HCT116 (cell line): ENCODE measurements at regions not wholly inside any gene's neighbourhood (a gene's known extent, or its start where the extent isn't known, plus 50 kb on each side); places are given as distances from the start of the nearest gene placed in this dataset.
A peak's percentile ranks its signal among the peaks of the same experiment; 100 is the strongest.
"Not testable (repeated sequence)": the region's sequence is repeated elsewhere in the genome, so short reads cannot be mapped to it uniquely, and the experiment has no call there.

Experiments used
- ATAC-seq: fragments of 200-7000 bp; cut with Tn5 transposase; 2 replicates; pipeline ENCODE4 v1.9.1; 2020; ENCODE audit warnings: mild to moderate bottlenecking, moderate library complexity
- BruUV-seq: library from RNA; stranded (reverse); fragments of 400-500 nt; replicated peaks from 2 replicates; lab custom pipeline; 2021; lab: Mats Ljungman, UMichigan
- CTCF ChIA-PET: fragments of 300-600 bp; sonication (Branson Sonifier 250); formaldehyde crosslinking; loops from one replicate; lab custom pipeline; 2021; ENCODE audit warnings: antibody characterized with exemption; lab: Charles Lee
- POLR2A ChIA-PET: fragments of 300-600, 350-600 bp; sonication (Branson Sonifier 250); formaldehyde crosslinking; loops from one replicate; lab custom pipeline; 2021; ENCODE audit warnings: antibody characterized with exemption; lab: Charles Lee
- RAD21 ChIA-PET, 2 experiments: fragments of 300-600 bp; sonication (Branson Sonifier 250); formaldehyde crosslinking; loops; one replicate each; lab custom pipeline; 2023; ENCODE audit warnings: low total read pairs in 2 of 2; ENCODE audit not compliant: uncharacterized antibody in 2 of 2, unreplicated experiment in 2 of 2, low non-redundant PET in 1 of 2; lab: Charles Lee
- DNase-seq: peaks from one replicate; pipeline ENCODE4 v3.0.0-alpha.2; 2010; ENCODE audit warnings: low read depth, low spot score
- H2AFZ ChIP-seq: fragments of 200-600 bp; shearing (Covaris generic), sonication (generic); 2 replicates; pipeline ENCODE4 v1.6.1; 2017; ENCODE audit warnings: low read depth, mixed run types, mixed read lengths, antibody characterized with exemption, low read length; ENCODE audit not compliant: poor library complexity, severe bottlenecking
- H3K27ac ChIP-seq: 2 replicates; pipeline ENCODE4 v1.5.1; 2012; ENCODE audit warnings: low read depth, low read length
- H3K27me3 ChIP-seq: fragments of 200-600 bp; sonication (generic); 2 replicates; pipeline ENCODE4 v1.6.1; 2016; ENCODE audit warnings: mixed run types, low read length, mixed read lengths; ENCODE audit not compliant: insufficient read depth
- H3K36me3 ChIP-seq, 2 experiments: fragments of 200-500 bp in 1 of 2; fragments of 200-600 bp in 1 of 2; sonication (Bioruptor generic) in 1 of 2; sonication (generic) in 1 of 2; 2 replicates each; pipeline versions ENCODE4 v1.5.1 to v1.6.1; 2014 to 2016; ENCODE audit warnings: low read length in 2 of 2, inconsistent platforms in 1 of 2, mixed read lengths in 1 of 2, mixed run types in 1 of 2; ENCODE audit not compliant: insufficient read depth in 2 of 2, control insufficient read depth in 1 of 2
- H3K4me1 ChIP-seq, 2 experiments: fragments of 200-600 bp in 1 of 2; sonication (generic) in 1 of 2; 2 replicates each; pipeline versions ENCODE4 v1.5.1 to v1.6.1; 2012 to 2017; ENCODE audit warnings: low read length in 2 of 2, inconsistent platforms in 1 of 2, mild to moderate bottlenecking in 1 of 2, mixed read lengths in 1 of 2, mixed run types in 1 of 2, moderate library complexity in 1 of 2; ENCODE audit not compliant: insufficient read depth in 2 of 2, control insufficient read depth in 1 of 2
- H3K4me2 ChIP-seq: fragments of 200-600 bp; sonication (generic); 2 replicates; pipeline ENCODE4 v1.6.1; 2017; ENCODE audit warnings: mixed run types, low read length, mixed read lengths
- H3K4me3 ChIP-seq, 2 experiments: fragments of 200-600 bp in 1 of 2; sonication (generic) in 1 of 2; replicated peaks in 1 of 2; 2 replicates each; pipeline ENCODE4 v1.5.1; 2011 to 2016; ENCODE audit warnings: low read length in 2 of 2, control low read depth in 1 of 2, low read depth in 1 of 2, mild to moderate bottlenecking in 1 of 2, mixed read lengths in 1 of 2, mixed run types in 1 of 2
- H3K79me2 ChIP-seq: fragments of 200-600 bp; sonication (generic); 2 replicates; pipeline ENCODE4 v1.6.1; 2017; ENCODE audit warnings: mild to moderate bottlenecking, mixed run types, low read length, moderate library complexity, mixed read lengths; ENCODE audit not compliant: insufficient read depth
- H3K9ac ChIP-seq: fragments of 200-600 bp; sonication (generic); 2 replicates; pipeline ENCODE4 v1.6.1; 2016; ENCODE audit warnings: low read length, mixed read lengths
- H3K9me2 ChIP-seq: fragments of 200-600 bp; sonication (generic), shearing (Covaris generic); 2 replicates; pipeline ENCODE4 v1.6.1; 2017; ENCODE audit warnings: mixed run types, mild to moderate bottlenecking, moderate library complexity; ENCODE audit not compliant: insufficient read depth
- H3K9me3 ChIP-seq, 2 experiments: fragments of 200-500 bp in 1 of 2; fragments of 200-600 bp in 1 of 2; sonication (Bioruptor generic) in 1 of 2; sonication (generic) in 1 of 2; 2 replicates each; pipeline ENCODE4 v1.6.1; 2014 to 2017; ENCODE audit warnings: low read length in 2 of 2, mixed read lengths in 2 of 2, inconsistent platforms in 1 of 2, low read depth in 1 of 2, mild to moderate bottlenecking in 1 of 2, mixed run types in 1 of 2, moderate library complexity in 1 of 2; ENCODE audit not compliant: control insufficient read depth in 1 of 2, insufficient read depth in 1 of 2
- H4K20me1 ChIP-seq: fragments of 200-600 bp; sonication (generic), shearing (Covaris generic); 2 replicates; pipeline ENCODE4 v1.6.1; 2017; ENCODE audit warnings: mixed run types, mild to moderate bottlenecking, moderate library complexity; ENCODE audit not compliant: insufficient read depth
- CBX3 ChIP-seq: IDR thresholded peaks from 2 replicates; pipeline ENCODE4 v1.6.1; 2012; ENCODE audit warnings: low read depth
- JUND ChIP-seq: IDR thresholded peaks from 2 replicates; pipeline ENCODE4 v1.6.1; 2012
- POLR2AphosphoS5 ChIP-seq: IDR thresholded peaks from 2 replicates; pipeline ENCODE4 v1.6.1; 2011; ENCODE audit warnings: mild to moderate bottlenecking, low read depth, low read length, moderate library complexity
- RAD21 ChIP-seq: IDR thresholded peaks from 2 replicates; pipeline ENCODE4 v1.6.1; 2012; ENCODE audit warnings: low read depth, mild to moderate bottlenecking
- SIN3A ChIP-seq: IDR thresholded peaks from 2 replicates; pipeline ENCODE4 v1.6.1; 2012; ENCODE audit warnings: low read depth
- SP1 ChIP-seq: IDR thresholded peaks from 2 replicates; pipeline ENCODE4 v1.6.1; 2012; ENCODE audit warnings: low read depth
- TCF7L2 ChIP-seq: IDR thresholded peaks from 2 replicates; pipeline ENCODE4 v1.7.0; 2011; ENCODE audit warnings: borderline replicate concordance, inconsistent platforms; ENCODE audit not compliant: insufficient read depth, insufficient read length; ENCODE audit errors: extremely low read depth
- YY1 ChIP-seq: IDR thresholded peaks from 2 replicates; pipeline ENCODE4 v1.6.1; 2011; ENCODE audit warnings: low read length, low read depth, moderate library complexity, mild to moderate bottlenecking; ENCODE audit not compliant: insufficient replicate concordance; ENCODE audit errors: extremely low read depth
- ZFX ChIP-seq: fragments of 450-650 bp; IDR thresholded peaks from 2 replicates; pipeline ENCODE4 v1.6.1; 2017
- intact Hi-C: fragments of 100-400 bp; cut with micrococcal nuclease; formaldehyde crosslinking; loops from 2 replicates; pipeline ENCODE4 v1.10.0; 2022
- TF ChIP-seq, protein P1 (sequence below): IDR thresholded peaks from 2 replicates; pipeline ENCODE4 v1.6.1; 2012; ENCODE audit warnings: low read depth
- TF ChIP-seq, protein P2 (sequence below): IDR thresholded peaks from 2 replicates; pipeline ENCODE4 v1.6.1; 2012
- TF ChIP-seq, protein P3 (sequence below): IDR thresholded peaks from 2 replicates; pipeline ENCODE4 v1.6.1; 2012

DNA sequence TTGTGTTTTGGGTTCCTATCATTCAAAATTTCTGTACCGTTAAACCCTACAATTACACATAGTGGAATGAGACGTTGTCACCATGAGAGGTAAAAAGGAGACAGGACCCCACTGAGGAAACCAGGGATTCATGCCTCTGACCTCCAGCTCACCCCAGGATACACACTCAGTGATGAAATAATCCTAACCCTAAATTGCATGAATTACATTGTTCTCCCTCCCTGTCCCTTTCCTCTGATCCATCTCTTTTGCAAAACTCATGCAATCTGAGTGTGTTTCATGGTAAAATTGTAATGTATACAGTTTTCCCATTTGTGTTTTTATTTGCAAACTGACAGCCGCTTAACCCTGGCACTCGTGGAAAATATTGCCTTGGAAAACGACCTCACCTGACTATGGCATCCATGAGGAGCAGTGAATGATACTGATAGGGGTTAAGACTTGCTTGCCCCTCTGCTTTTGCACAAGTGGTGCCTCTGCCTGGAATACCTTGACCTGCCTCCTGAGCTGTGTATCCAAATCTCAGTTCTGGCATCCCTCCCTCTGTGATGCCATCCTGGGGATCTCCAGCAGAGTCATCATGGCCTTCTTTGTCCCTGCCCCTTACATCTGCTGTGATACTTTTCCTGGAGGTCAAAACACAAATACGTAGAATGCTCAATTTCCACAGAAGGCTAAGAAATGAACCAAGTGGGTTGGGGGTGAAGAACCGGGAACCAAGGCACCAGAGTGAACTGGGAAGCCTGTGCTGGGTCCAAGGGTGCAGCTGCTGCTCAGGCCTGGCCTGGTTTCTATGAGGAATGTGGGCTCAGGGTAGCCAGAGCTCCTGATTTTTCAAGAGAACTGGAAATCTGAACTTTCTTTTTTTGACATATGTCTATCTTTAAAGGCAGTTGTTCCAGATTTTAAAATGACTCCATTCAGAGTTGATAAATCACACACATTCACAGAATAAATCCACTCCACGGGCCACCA lies 211.6 kb upstream of the ZNF217 start:
- Histone ChIP-seq H2AFZ (peak overlapping the region; percentile 81), H3K79me2 (no peaks in the 10 kb centered on the region)
- no TSS peak for BruUV-seq

DNA sequence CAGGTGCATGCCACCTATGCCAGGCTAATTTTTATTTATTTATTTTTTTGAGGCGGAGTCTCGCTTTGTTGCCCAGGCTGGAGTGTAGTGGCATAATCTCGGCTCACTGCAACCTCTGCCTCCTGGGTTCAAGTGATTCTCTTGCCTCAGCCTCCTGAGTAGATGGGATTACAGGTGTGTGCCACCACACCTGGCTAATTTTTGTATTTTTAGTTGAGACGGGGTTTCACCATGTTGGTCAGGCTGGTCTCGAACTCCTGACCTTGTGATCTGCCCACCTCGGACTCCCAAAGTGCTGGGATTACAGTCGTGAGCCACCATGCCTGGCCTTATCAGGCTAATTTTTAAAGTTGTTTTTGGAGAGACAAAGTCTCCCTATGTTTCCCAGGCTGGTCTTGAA lies 210.7 kb upstream of the ZNF217 start:
- H3K9me3 ChIP-seq, H3K36me3 ChIP-seq, H3K27me3 ChIP-seq, H3K4me2 ChIP-seq, H3K27ac ChIP-seq, H4K20me1 ChIP-seq, CTCF ChIA-PET, DNase-seq, ATAC-seq, intact Hi-C loops, POLR2A ChIA-PET, H3K79me2 ChIP-seq, H3K9ac ChIP-seq, H2AFZ ChIP-seq, RAD21 ChIA-PET, H3K4me3 ChIP-seq, BruUV-seq, H3K9me2 ChIP-seq: not testable (repeated sequence)
- H3K4me1 ChIP-seq, result peaks cover 12 to 25% of the 10 kb centered on the region in 2 experiments

More for the DNA sequence above, 211.6 kb upstream of the ZNF217 start:
- POLR2A ChIA-PET, result interaction anchor here (0.9 kb wide), 1 partner anchor 52 kb away, joined by 3 read pairs; no protein-coding TSS in a partner anchor
- H3K36me3 ChIP-seq, result no peaks in the 10 kb centered on the region
- peak overlapping the region; percentile 57 for H3K9ac ChIP-seq
- peak overlapping the region; percentile 36; the same call in 1 of the 2 replicates for H3K27ac ChIP-seq
- intact Hi-C loops, result no loop called here
- H3K9me2 ChIP-seq, result no peaks in the 10 kb centered on the region
- no peak for TF ChIP-seq ZFX
- TF ChIP-seq, protein P1, sequence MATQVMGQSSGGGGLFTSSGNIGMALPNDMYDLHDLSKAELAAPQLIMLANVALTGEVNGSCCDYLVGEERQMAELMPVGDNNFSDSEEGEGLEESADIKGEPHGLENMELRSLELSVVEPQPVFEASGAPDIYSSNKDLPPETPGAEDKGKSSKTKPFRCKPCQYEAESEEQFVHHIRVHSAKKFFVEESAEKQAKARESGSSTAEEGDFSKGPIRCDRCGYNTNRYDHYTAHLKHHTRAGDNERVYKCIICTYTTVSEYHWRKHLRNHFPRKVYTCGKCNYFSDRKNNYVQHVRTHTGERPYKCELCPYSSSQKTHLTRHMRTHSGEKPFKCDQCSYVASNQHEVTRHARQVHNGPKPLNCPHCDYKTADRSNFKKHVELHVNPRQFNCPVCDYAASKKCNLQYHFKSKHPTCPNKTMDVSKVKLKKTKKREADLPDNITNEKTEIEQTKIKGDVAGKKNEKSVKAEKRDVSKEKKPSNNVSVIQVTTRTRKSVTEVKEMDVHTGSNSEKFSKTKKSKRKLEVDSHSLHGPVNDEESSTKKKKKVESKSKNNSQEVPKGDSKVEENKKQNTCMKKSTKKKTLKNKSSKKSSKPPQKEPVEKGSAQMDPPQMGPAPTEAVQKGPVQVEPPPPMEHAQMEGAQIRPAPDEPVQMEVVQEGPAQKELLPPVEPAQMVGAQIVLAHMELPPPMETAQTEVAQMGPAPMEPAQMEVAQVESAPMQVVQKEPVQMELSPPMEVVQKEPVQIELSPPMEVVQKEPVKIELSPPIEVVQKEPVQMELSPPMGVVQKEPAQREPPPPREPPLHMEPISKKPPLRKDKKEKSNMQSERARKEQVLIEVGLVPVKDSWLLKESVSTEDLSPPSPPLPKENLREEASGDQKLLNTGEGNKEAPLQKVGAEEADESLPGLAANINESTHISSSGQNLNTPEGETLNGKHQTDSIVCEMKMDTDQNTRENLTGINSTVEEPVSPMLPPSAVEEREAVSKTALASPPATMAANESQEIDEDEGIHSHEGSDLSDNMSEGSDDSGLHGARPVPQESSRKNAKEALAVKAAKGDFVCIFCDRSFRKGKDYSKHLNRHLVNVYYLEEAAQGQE, result no peak
- no peak for TF ChIP-seq JUND
- no peak for TF ChIP-seq POLR2AphosphoS5
- no peak for TF ChIP-seq RAD21
- TF ChIP-seq YY1, result no peak
- no peak for TF ChIP-seq TCF7L2
- TF ChIP-seq, protein P2, sequence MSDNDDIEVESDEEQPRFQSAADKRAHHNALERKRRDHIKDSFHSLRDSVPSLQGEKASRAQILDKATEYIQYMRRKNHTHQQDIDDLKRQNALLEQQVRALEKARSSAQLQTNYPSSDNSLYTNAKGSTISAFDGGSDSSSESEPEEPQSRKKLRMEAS, result no peak
- TF ChIP-seq, protein P3, sequence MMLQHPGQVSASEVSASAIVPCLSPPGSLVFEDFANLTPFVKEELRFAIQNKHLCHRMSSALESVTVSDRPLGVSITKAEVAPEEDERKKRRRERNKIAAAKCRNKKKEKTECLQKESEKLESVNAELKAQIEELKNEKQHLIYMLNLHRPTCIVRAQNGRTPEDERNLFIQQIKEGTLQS, result no peak
- TF ChIP-seq SIN3A, result no peak
- no peak for TF ChIP-seq SP1
- TF ChIP-seq CBX3, result no peak
- ATAC-seq (peak; percentile 61), DNase-seq (no peak)
- 0 out of 4 replicates have a peak overlapping the region, but pooled peaks of 1 of the 2 experiments have one; percentile 0 for H3K4me3 ChIP-seq
- RAD21 ChIA-PET, result no interaction called here
- H4K20me1 ChIP-seq, result no peaks in the 10 kb centered on the region
- no peaks in the 10 kb centered on the region for H3K27me3 ChIP-seq
- H3K9me3 ChIP-seq, result no peaks in the 10 kb centered on the region
- CTCF ChIA-PET, result no interaction called here
- H3K4me1 ChIP-seq, result peaks cover 12 to 25% of the 10 kb centered on the region in 2 experiments
- peak overlapping the region; percentile 50 for H3K4me2 ChIP-seq
